Epithelial cell of esophagus (primary cell): ENCODE measurements at regions not wholly inside any gene's neighbourhood (a gene's known extent, or its start where the extent isn't known, plus 50 kb on each side); places are given as distances from the start of the nearest gene placed in this dataset.

Experiments used
- DNase-seq: peaks from one replicate; pipeline ENCODE4 v3.0.0; 2010; ENCODE audit warnings: low read depth
- H3K4me3 ChIP-seq: 2 replicates; pipeline ENCODE4 v1.5.1; 2011; ENCODE audit warnings: mild to moderate bottlenecking, low read length, control low read depth
- CTCF ChIP-seq: IDR thresholded peaks from 2 replicates; pipeline ENCODE4 v1.5.1; 2011; ENCODE audit warnings: low read depth, mild to moderate bottlenecking, low read length, control low read depth, inconsistent platforms; ENCODE audit not compliant: insufficient read depth; ENCODE audit errors: missing control alignments

DNA sequence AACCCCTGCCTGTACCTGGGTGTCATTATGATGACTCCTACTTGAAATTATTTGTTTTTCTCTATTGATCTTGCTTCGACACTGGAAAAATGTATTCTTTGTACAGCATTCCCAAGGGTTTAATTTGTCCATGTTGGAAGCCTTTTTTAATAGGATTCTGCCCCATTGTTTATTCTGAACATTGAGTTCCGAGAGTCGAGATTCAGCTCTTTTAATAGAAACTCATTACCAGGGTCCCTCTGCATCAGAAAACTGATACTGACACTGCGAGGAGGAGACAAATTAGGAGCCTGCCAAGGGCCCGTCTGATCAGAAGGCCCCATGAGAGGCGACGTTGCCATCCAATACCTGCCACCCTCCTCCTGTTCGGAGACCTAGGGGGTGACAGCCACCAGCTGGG lies 260.5 kb upstream of the ZMIZ1 start:
- no peak overlapping the region for H3K4me3 ChIP-seq
- DNase-seq, result no peak
- no peak for TF ChIP-seq CTCF

DNA sequence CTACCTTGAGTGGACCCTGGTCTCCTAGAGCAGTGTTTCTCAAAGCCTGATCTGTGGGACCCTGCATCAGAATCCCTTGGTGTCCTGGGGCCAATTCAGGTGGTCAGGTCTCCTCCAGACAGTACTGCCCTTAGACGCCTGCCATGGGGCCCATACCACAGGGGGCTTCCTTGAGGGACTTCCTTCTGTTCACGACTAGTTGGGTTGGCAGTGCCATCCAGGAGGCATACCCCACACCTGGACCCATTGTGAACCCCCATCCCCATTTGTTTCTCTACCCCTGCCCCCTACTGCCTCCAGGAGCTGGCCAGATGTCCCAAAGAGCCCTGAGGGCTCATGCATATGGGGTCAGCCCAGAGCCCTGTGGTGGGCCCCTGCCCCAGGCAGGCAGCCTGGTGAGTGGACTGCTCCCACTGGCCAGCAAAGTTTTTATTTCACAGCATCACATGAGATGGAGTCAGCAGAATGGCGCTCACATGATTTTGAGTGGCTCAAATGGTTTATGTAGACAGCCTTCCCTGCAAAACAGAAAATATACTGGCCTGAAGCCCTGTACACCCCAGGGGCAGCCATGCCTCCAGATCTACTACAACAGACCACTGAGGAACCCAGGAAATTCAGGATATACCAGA lies 259.9 kb upstream of the ZMIZ1 start:
- no peak overlapping the region for H3K4me3 ChIP-seq
- TF ChIP-seq CTCF, result no peak
- no peak for DNase-seq

GRCh38 chr10:78811174-78811573 lies 257.6 kb upstream of the ZMIZ1 start:
- DNase-seq, result peak; percentile 38
- TF ChIP-seq CTCF, result no peak

DNA sequence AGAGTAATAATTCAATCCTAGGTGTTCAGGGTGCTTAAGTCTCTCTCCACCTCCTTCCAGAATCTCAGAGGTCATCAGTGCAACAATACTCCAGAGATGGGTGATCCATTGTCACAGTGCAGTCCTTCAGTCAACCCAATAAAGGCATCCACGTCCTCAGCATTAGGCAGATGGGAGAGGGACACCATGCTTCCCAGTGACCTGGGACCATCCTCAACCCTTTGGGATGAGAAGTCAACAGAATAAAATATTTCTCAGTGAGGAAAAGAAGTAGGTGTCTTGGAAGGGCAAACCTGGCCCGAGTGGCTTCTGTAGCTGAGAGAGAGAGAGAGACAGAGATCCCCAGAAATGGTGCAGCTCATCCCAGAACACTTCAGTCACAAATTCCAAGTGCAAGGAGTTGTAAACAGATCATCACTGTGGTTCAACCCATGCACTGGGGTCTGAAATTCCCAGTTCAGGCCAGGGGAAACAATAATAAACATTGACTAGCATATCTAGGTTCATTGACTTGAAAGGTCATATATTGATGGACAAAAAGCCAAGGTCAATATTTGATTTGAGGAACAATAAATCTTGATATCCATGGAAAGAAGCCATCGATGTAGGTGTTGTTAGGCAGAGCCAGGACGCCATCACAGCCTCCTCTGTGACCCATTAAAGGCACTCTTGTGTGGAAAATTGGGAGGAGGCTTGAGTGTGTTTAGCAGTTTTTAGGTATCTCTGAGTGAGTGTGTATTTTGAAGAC lies 256.0 kb upstream of the ZMIZ1 start:
- DNase-seq, result no peak
- TF ChIP-seq CTCF, result no peak
- H3K4me3 ChIP-seq, result no peak overlapping the region

More at GRCh38 chr10:78811174-78811573, 257.6 kb upstream of the ZMIZ1 start:
- no peak overlapping the region for H3K4me3 ChIP-seq

- DNase-seq, result no peak
- no peak overlapping the region for H3K4me3 ChIP-seq
- TF ChIP-seq CTCF, result no peak
These were observed 255.2 kb upstream of the ZMIZ1 start for GRCh38 chr10:78813526-78813925.

GRCh38 chr10:78813998-78814399 lies 254.8 kb upstream of the ZMIZ1 start:
- TF ChIP-seq CTCF, result no peak
- H3K4me3 ChIP-seq, result no peak overlapping the region
- no peak for DNase-seq
